ENCODE measurements at regions not wholly inside any gene's neighbourhood (a gene's known extent, or its start where the extent isn't known, plus 50 kb on each side); places are given as distances from the start of the nearest gene placed in this dataset.
"Not testable (repeated sequence)": the region's sequence is repeated elsewhere in the genome, so short reads cannot be mapped to it uniquely, and the experiment has no call there.

DNA sequence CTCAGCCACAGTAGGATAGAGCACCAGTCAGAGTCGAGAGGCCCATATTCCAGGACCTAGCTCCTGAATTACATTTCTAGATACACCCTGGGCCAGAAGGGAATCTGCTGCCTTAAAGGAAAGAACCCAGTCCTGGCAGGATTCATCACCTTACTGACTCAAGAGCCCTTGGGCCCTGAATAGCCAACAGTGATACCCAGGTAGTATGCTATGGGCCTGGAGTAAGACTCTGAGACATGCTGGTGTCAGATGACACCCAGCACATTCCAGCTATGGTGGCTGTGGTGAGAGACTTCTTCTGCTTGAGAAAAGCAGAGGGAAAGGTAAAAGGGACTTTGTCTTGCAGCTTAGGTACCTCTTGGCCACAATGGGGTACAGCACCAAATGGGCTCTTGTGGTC lies 192.5 kb downstream of the MSX2 start:
- DNase-seq (ENCODE audit: low spot score) = not testable (repeated sequence)

DNA sequence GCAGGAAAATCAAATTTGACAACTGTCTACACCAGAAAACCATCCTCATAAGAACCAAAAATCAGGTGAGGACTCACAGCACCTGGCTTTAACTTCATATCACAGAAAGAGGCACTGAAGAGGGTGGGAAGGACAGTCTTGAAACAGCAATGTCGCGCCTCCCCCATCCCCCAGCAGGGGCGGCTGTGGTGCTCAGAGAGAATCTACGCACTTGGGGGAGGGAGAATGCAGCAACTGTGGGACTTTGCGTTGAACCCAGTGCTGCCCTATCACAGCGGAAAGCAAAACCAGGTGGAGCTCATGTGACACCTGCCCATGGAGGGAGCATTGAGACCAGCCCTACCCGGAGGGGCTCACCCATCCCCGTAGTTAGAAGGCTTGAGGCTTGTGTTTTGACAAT lies 191.8 kb downstream of the MSX2 start:
- no peak for DNase-seq (ENCODE audit: low spot score)

DNA sequence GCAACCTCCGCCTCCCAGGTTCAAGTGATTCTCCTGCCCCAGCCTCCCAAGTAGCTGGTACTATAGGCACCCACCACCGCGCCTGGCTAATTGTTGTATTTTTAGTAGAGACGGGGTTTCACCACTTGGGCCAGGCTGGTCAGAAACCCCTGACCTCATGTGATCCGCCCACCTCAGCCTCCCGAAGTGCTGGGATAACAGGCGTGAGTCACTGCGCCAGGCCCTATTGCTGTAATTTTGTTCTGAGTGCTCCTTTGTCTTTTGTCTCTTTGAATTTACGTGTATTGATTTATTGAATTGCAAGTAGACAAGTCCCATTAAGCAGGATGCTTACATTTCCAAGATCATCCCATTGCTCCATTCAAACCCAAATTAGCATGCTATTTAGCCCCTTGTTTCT lies 186.7 kb downstream of the MSX2 start:
- no peak for DNase-seq (ENCODE audit: low spot score)

DNA sequence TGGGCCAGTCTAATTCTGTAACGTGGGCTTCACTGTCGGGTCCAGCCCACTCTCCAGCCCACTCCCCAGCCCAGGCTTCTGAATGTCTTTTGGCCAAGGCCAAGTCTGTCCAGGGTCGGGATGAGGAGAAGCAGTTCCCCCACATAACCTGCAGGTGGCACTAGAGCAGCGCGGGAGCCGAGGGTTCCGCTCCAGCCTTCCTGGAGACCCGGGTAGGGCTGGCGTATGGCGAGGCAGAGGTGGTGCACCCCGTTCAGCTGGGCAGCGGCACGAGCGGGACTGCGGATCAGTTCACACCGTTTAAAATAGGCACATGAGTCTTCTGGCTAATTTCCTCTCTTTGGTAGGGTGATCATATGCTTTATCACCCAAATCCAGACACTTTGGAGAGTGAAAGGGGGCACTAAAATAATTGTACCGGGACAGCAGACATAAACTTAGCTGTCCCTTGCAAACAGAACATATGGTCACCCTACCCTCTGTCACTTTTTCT lies 185.9 kb downstream of the MSX2 start:
- peak; percentile 87 for DNase-seq (ENCODE audit: low spot score)

DNA sequence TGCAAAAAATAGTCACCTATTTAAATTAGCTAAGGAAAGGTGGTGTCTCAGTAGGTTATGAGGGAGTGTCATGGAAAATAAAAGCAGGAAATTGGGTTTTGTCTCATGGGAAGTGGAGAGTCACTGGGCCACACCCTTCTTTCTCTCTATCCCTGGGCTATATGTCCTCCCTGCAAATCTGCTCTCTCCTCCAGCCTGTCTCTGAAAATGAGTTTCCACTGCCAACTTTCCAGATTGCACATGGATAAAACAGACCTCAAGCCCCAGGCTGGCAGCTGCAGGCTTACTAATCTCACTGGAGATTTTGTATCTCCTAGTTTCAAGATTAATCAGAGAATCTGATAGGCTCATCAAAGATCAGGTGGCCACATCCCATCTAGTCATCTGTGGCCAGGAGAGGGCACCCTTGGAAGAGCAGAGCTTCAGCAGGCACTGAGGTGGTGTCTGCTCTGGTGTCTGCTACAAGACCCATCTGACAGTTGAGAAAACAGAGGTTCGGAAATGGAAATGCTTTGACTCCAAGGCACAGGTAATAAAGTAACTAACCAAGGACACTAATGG lies 178.9 kb downstream of the MSX2 start:
- DNase-seq (ENCODE audit: low spot score) = peak; percentile 63

DNA sequence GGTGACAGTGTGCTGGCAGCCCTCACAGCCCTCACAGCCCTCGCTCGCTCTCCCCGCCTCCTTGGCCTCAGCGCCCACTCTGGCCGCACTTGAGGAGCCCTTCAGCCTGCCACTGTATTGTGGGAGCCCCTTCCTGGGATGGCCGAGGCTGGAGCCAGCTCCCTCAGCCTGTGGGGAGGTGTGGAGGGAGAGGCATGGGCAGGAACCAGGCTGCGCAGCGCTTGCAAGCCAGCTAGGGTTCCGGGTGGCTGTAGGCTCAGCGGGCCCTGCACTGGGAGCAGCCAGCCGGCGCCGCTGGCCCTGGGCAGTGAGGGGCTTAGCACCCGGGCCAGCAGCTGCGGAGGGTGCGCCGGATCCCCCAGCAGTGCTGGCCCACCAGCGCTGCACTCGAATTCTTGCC lies 177.0 kb downstream of the MSX2 start:
- DNase-seq (ENCODE audit: low spot score) = no peak

DNA sequence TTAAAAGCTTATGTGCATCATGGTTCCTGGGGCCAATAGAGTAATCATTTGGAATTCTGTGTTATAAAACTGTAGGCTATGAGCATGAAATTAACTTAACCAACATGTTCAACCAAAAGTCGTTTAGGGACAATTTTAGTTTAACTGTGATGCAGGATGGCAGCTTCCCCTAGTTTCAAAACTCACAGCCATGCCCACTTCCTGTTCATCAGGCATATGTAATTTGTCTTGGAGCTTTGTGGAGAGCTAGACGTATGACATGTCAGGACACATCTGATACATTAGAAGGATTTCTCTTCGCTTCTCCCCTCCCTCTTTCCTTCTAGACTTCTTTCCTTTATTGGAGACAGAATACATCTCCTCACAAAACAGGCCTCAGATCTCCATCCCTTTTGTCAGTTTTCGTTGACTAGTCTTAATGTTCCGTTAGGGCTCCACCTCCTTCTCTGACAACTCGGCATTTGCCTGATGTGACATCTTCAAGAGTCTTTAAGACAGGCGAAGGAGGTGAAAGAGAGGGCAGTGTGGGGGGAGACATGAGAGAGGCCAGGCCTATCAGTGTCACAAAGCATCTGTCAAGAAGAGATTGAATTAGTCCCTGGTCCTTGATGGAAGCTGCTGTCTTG lies 176.0 kb downstream of the MSX2 start:
- DNase-seq (ENCODE audit: low spot score) = no peak

DNA sequence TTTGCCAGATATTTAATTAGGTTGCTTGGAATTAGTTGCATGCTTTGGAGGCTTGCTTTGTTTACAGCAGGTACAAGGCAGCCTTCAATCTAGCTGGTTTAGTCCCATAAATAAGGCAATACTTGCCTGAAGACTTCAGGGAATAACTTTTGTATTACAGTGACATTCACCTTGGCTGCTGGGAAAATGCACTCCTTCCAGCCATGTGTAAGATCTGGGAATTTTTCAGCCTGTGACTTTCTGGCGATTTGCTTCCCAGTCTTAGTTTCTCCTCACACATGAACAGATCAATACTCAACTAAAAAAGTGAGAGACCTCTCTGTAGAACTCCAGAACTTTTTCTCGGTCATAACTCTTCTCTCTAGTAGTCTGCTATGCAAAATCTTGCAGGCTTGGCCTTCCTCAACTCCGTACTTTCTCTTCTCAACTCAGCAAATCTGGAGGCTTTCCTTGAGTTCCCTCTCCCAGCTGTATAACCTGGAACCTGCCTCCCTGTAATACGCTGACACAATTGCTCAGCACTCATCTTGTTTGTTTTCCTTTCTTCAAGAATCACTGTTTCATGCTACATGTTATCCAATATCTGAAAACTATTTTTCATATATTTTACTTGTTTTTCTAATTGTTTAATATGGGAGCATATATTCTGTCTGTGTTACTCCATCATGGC lies 173.0 kb downstream of the MSX2 start:
- no peak for DNase-seq (ENCODE audit: low spot score)

DNA sequence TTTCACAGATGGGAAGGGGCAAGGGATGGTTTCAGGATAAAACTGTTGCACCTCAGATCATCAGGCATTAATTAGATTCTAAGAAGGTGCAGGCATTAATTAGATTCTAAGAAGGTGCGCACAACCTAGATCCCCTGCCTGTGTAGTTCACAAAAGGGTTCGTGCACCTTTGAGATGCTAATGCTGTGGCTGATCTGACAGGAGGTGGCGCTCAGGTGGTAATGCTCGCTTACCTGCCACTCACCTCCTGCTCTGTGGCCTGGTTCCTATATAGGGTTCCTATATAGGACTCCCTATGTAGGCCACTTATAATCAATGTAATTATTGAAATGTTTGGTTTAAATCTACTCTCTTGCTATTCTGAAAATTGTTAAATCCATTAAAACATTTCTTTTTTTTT lies 171.0 kb downstream of the MSX2 start:
- no peak for DNase-seq (ENCODE audit: low spot score)

DNA sequence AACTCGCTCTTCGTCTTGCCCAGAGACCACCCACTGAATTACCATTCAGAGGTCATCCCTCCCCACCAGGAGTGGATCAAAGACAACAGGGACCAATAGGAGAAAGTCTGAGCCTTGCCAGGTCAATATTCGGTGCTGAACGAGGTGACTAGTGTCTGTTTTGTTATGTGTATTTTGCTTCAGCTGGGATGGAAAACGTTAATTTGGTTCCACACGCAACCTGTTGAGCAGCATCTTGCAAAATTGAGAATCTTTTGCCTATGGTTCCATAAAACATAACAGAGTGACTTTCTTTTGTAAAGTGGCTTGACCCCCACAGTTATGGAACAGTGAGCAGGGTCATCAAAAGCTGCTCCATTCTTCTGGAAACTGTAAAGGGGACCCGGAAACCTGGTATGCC lies 168.4 kb downstream of the MSX2 start:
- DNase-seq (ENCODE audit: low spot score) = no peak

DNA sequence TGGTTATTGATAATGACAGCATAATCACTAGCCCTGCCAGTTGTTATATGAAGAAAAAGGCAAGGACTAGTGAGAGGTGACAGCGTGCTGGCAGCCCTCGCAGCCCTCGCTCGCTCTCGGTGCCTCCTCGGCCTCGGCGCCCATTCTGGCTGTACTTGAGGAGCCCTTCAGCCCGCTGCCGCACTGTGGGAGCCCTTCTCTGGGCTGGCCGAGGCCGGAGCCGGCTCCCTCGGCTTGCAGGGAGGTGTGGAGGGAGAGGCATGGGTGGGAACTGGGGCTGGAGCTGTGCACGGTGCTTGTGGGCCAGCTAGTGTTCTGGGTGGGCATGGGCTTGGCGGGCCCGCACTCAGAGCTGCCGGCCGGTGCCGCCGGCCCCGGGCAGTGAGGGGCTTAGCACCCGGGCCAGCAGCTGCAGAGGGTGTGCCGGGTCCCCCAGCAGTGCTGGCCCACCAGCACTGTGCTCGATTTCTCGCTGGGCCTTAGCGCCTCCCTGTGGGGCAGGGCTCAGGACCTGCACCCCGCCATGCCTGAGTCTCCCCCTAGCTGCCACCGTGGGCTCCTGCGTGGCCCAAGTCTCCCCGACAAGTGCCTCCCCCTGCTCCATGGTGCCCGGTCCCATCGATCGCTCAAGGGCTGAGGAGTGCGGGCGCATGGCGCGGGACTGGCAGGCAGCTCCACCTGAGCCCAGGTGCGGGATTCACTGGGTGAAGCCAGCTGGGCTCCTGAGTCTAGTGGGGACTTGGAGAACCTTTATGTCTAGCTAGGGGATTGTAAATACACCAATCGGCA lies 156.2 kb downstream of the MSX2 start:
- DNase-seq (ENCODE audit: low spot score) = not testable (repeated sequence)

DNA sequence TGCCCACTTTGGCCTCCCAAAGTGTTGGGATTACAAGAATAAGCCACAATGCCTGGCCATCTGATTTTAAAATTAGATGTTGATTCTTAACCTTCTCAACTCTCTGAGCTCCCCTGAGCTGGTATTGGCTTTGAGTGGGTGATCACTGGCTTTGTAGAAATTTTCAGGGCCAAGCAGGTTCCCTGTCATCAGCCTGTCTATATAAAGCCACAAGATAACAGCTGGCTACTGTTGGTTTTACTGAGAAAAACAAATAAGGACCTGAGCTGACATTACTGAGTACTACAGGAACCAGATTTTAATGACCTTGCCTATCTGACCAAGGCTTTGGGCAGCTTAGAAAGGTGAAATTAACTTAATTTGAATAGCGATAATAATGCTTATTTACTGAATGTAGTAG lies 153.6 kb downstream of the MSX2 start:
- DNase-seq (ENCODE audit: low spot score) = no peak

DNA sequence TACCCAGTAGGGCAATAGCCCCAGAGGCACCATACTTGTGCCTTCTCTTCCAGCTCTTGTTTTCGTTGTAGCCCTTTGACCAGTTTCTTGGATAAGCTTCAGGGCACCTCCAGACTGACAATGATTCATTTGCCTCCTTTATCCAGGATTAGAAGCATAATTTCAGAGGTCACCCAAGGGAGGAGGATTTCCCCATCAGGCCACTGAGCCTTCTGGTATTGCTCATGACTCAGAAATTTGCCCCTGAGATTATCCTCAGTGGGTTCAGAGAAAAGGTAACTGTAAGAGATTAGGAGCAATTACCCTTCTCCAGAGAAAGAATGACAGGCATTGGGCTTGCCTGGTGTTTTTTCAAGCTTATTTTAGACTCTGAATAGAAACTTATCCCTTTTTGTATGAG lies 147.9 kb downstream of the MSX2 start:
- no peak for DNase-seq (ENCODE audit: low spot score)

DNA sequence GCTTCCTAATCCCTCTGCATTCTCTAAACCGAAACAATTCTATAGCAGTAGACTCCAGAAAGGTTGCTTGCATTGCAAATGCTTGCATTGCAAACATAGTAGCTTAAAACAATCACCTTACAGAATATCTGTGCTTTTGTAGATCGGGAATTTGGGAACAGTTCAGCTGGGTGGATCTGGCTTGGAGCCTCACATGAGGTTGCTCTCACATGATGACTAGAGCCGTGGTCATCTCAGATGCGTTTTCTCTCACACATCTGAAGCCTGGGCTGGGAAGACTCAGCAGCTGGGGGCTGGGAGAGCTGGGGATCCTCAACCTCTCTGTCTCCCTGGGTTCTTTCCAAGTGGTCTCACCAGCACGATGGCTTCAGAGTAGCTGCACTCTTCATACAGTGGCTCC lies 127.8 kb downstream of the MSX2 start:
- no peak for DNase-seq (ENCODE audit: low spot score)

DNA sequence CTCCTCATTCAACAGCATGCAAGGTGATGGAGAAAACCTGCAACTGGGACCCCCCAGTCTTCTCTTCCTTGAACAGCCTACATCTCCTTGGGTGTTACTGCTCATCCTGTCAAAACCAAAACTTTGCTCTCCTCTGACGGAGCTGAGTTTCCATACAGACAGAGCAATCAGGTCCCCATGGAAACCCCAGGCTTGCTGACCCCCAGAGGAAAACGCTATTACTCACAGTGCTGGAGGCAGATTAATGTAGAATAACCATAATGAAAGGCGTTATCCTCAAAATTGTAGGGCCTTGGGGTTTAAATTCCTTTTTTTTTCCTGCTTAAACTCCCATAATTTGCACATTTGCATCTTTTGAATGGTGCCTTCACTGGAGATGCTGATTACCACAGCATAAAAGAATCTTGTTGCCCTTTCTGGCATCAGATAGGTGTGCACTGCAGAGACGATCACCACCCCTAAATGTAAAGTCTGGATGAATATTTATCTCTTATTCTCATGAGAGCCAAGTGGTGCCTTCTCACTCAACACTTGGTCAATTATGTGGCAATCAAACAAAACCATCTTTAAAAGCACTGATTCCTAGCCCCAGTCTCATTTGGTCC lies 126.3 kb downstream of the MSX2 start:
- DNase-seq (ENCODE audit: low spot score) = no peak

DNA sequence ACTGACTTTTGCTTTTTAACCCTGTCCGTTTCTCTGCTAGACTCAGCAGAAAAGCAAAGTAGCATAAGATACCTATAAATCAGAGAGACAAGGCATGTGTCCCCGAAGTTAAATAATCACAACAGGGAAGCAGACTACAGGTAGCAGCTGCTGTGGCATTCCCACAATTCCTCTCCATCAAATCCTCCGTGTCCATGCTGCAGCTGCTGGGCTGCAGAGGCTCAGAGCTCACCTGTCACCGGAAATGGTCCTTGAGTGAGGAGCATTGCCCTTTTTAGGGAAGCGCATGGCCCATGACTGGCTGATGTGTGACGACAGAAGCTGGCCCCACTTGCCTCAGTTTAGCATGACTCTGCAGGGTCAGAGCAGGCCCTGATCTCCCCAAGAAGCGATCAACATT lies 125.0 kb downstream of the MSX2 start:
- no peak for DNase-seq (ENCODE audit: low spot score)

DNA sequence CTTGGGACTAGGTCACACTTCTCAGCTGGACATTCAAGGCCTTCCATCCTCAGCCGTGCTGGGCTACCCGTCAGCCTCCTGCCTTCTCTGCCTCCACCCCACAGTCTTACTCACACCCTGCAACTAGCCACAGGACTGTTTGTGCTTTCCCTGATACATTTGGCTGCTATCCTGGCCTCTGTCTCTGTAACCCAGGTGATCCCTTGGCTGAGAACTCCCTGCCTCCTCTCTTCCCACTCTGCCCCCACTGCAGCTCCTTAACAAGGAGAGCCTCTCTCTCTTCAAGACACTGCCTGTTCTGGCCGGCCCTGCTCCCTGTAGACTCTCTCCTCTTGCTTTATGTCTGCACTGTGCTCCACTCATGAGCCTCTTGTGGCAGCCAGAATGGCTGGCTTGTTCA lies 120.6 kb downstream of the MSX2 start:
- DNase-seq (ENCODE audit: low spot score) = no peak

DNA sequence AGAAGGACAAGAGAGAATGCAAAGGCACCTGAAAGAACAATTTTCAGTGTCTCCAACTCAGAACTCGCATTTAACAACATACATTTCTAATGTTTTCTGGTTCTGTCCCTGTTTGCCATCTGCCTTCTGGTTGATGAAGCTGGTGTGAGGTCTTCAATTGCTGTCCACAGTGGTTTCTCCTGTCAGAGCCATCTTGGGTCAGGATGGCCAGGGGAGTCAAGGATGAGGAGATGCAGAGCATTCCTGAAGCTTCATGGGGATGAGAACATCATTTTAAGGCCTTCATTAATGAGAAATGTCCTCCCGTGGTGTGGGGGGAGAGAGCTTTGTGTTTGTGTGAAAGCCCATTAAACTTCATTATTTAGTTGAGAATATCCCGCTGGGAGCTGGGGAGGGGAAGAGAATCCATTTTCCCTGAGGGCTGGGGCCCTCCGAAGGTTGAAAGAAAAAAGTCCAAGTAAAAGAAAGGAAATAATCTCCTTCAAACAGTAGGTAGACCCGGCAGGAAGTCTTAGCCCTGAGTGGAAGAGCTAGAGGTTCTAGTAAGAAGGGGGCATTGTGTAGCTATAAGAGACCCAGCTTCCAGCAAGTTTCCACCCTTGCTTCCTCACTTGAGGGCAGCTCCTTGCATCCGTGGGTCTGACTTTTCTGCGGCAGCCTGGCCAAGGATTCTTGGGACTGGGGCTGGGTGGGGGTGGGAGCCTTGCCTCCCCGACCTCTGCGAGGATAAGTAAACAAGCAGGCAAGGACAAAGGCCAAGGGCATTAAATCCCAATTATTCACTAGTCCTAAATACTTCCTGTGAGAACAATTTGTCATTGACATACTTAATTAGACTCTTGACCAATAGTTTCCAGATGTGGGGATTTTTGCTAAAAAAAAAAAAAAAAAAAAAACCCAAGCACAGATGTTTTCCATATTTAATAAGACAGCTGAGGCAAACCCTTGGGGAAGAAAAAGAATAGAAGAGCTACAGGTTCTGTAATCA lies 119.2 kb downstream of the MSX2 start:
- DNase-seq (ENCODE audit: low spot score) = no peak

DNA sequence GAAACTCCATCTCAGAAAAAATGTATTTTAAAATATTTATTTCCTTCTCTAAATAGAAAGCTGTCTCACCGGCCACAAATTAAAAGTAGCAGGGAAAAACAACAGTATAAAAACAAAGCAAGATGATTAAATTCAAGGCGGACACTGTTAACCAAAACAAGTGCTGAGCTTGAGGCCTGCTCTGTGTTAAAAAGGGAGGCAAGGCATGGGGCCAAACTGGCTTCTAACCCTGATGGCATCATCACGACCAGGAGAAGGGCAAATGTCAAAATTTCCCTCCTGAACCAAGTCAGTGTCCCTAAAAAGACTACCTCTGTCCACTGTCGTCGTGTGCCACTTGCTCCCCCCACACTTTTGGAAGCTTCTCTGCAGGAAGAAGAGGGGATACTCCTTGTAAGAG lies 116.1 kb downstream of the MSX2 start:
- DNase-seq (ENCODE audit: low spot score) = no peak

DNA sequence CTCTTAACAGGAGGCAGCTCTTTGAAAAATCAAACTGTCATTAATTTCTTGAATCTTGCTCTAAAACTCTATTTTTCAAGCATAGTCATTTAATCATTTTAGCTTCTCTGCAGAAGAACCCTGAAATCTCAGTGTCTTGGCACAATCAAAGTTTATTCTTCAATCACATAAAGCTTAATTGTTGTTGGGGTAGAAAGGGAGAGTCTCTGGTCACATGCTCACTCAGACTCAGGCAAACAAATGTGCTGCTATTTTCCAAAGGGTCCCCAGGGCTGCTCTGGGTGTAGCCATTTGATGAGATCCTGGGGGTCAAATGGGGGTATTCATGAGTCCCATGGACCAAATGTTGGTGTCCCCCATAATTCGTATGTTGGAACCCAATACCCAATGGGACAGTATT lies 114.8 kb downstream of the MSX2 start:
- DNase-seq (ENCODE audit: low spot score) = no peak
